ENCODE measurements at regions not wholly inside any gene's neighbourhood (a gene's known extent, or its start where the extent isn't known, plus 50 kb on each side); places are given as distances from the start of the nearest gene placed in this dataset.

GRCh38 chr12:107384645-107385044 is 291.3 kb upstream of the CRY1 start:
- FAIRE-seq (no peak), ATAC-seq (no peak), DNase-seq (ENCODE audit: low spot score) (no peak)
- TF ChIP-seq SOX13 (IDR thresholded peaks at IDR 0.05) (no peak), SOX13 (CRISPR knock-in tag; conservative IDR thresholded peaks at IDR 0.05 in 1 of 2, IDR thresholded peaks at IDR 0.05 in 1 of 2) (no peak), MAFF (IDR thresholded peaks at IDR 0.05; ENCODE audit: low read depth, low read length) (peak; percentile 68), MAFK (conservative IDR thresholded peaks at IDR 0.05 in 1 of 2, IDR thresholded peaks at IDR 0.05 in 1 of 2; ENCODE audit: low read length in 2 of 2) (peak; percentile 72 to 81)
- intact Hi-C loops (cut with micrococcal nuclease; ENCODE audit: unreplicated experiment), result no loop called here
- Histone ChIP-seq H3K4me3 (replicated peaks in 1 of 3; ENCODE audit: insufficient read depth in 1 of 3, low read depth in 2 of 3, low read length in 3 of 3) (no peak overlapping the region), H3K4me2 (ENCODE audit: low read depth, low read length) (no peak overlapping the region), H3K9me3 (ENCODE audit: low read length) (peaks cover 6% of the 10 kb centered on the region; the same call in 1 of the 2 replicates), H4K20me1 (ENCODE audit: insufficient read depth, low read length) (no peaks in the 10 kb centered on the region), H3K9ac (ENCODE audit: insufficient read depth, low read depth, low read length) (no peak overlapping the region), H3K27me3 (ENCODE audit: control insufficient read depth in 1 of 2, insufficient read depth in 2 of 2, low read length in 2 of 2) (no peaks in the 10 kb centered on the region), H3K36me3 (replicated peaks in 1 of 2; ENCODE audit: control insufficient read depth in 1 of 2, insufficient read depth in 2 of 2, low read length in 2 of 2) (no peaks in the 10 kb centered on the region), H3K27ac (ENCODE audit: extremely low read length, insufficient read depth, low read length) (no peak overlapping the region), H3K4me1 (ENCODE audit: insufficient read depth, low read length) (peaks cover 23% of the 10 kb centered on the region), H3K79me2 (ENCODE audit: insufficient read depth, low read length) (peaks cover 6% of the 10 kb centered on the region), H2AFZ (ENCODE audit: low read length) (no peak overlapping the region)
- ChIA-PET CTCF (ENCODE audit: low intra/inter-chr PET ratio, low total read pairs) (no interaction called here), POLR2A (no interaction called here)
- in situ Hi-C loops (cut with HindIII; ENCODE audit: extremely low pct_ligation_motif_present, low pct_unique_long_range_greater_than_20kb), result no loop called here
- WGBS (ENCODE audit: low lambda C conversion rate), result 65% methylated on average over 4 of the region's 6 CpGs
- no TSS peak for BruUV-seq (replicated peaks)

GRCh38 chr12:107385509-107385908 is 292.2 kb upstream of the CRY1 start:
- Histone ChIP-seq H3K4me2 (ENCODE audit: low read depth, low read length) (no peak overlapping the region), H3K36me3 (replicated peaks in 1 of 2; ENCODE audit: control insufficient read depth in 1 of 2, insufficient read depth in 2 of 2, low read length in 2 of 2) (no peaks in the 10 kb centered on the region), H3K4me1 (ENCODE audit: insufficient read depth, low read length) (peaks cover 14% of the 10 kb centered on the region), H3K27ac (ENCODE audit: extremely low read length, insufficient read depth, low read length) (no peak overlapping the region), H2AFZ (ENCODE audit: low read length) (no peak overlapping the region), H3K79me2 (ENCODE audit: insufficient read depth, low read length) (peaks cover 6% of the 10 kb centered on the region), H4K20me1 (ENCODE audit: insufficient read depth, low read length) (no peaks in the 10 kb centered on the region), H3K9ac (ENCODE audit: insufficient read depth, low read depth, low read length) (no peak overlapping the region), H3K27me3 (ENCODE audit: control insufficient read depth in 1 of 2, insufficient read depth in 2 of 2, low read length in 2 of 2) (no peaks in the 10 kb centered on the region), H3K9me3 (ENCODE audit: low read length) (peaks cover 10% of the 10 kb centered on the region; the same call in 1 of the 2 replicates), H3K4me3 (replicated peaks in 1 of 3; ENCODE audit: insufficient read depth in 1 of 3, low read depth in 2 of 3, low read length in 3 of 3) (no peak overlapping the region)
- FAIRE-seq, result no peak
- 40% methylated on average over 1 of the region's 8 CpGs for WGBS (ENCODE audit: low lambda C conversion rate)
- BruUV-seq (replicated peaks), result no TSS peak
- ATAC-seq, result no peak
- ChIA-PET CTCF (ENCODE audit: low intra/inter-chr PET ratio, low total read pairs) (no interaction called here), POLR2A (no interaction called here)
- TF ChIP-seq MAFK (conservative IDR thresholded peaks at IDR 0.05 in 1 of 2, IDR thresholded peaks at IDR 0.05 in 1 of 2; ENCODE audit: low read length in 2 of 2), result peak; percentile 74 to 87
- peak; percentile 76 for TF ChIP-seq MAFF (IDR thresholded peaks at IDR 0.05; ENCODE audit: low read depth, low read length)
- no peak for TF ChIP-seq ZBTB14 (CRISPR knock-in tag; IDR thresholded peaks at IDR 0.05)
- no peak for TF ChIP-seq ZNF616 (CRISPR knock-in tag; IDR thresholded peaks at IDR 0.05; ENCODE audit: low read depth)
- TF ChIP-seq ZNF207 (IDR thresholded peaks at IDR 0.05; ENCODE audit: borderline replicate concordance), result no peak
- no peak for TF ChIP-seq POLR2G (IDR thresholded peaks at IDR 0.05; ENCODE audit: low read depth, low read length)
- no peak for TF ChIP-seq MXD1 (CRISPR knock-in tag; IDR thresholded peaks at IDR 0.05)
- intact Hi-C loops (cut with micrococcal nuclease; ENCODE audit: unreplicated experiment) (no loop called here), in situ Hi-C loops (cut with HindIII; ENCODE audit: extremely low pct_ligation_motif_present, low pct_unique_long_range_greater_than_20kb) (no loop called here)
- no peak for DNase-seq (ENCODE audit: low spot score)
